Vagina (tissue), 2 donors: ENCODE measurements at regions not wholly inside any gene's neighbourhood (a gene's known extent, or its start where the extent isn't known, plus 50 kb on each side); places are given as distances from the start of the nearest gene placed in this dataset.

Experiments
- DNase-seq, 2 donors: peaks; one replicate each; pipeline ENCODE4 v3.0.0-alpha.2; 2017; ENCODE audit errors: extremely low spot score in 2 of 2
- H3K27ac ChIP-seq: fragments of 200-600 bp; sonication (generic); one replicate; pipeline ENCODE4 v1.5.1; 2019
- H3K27me3 ChIP-seq: fragments of 200-600 bp; sonication (generic); one replicate; pipeline ENCODE4 v1.5.1; 2019
- H3K36me3 ChIP-seq, 2 donors: fragments of 200-600 bp; sonication (generic); one replicate each; pipeline ENCODE4 v1.5.1; 2017 to 2019
- H3K4me1 ChIP-seq: fragments of 200-600 bp; sonication (generic); one replicate; pipeline ENCODE4 v1.5.1; 2019
- H3K4me3 ChIP-seq, 2 donors: fragments of 200-600 bp; sonication (generic); 1 replicate in 1 of 2; 2 replicates in 1 of 2; pipeline ENCODE4 v1.5.1; 2016 to 2019
- H3K9me3 ChIP-seq: fragments of 200-600 bp; sonication (generic); one replicate; pipeline ENCODE4 v1.5.1; 2019
- POLR2A ChIP-seq, 2 donors: fragments of 450-650 bp; IDR thresholded peaks; one replicate each; pipeline ENCODE4 v1.6.1; 2017; ENCODE audit warnings: antibody characterized with exemption in 2 of 2, mild to moderate bottlenecking in 2 of 2, moderate library complexity in 2 of 2
- POLR2AphosphoS5 ChIP-seq, 2 donors: sonication (generic); formaldehyde crosslinking; IDR thresholded peaks; one replicate each; pipeline ENCODE4 v1.9.0; 2017; ENCODE audit warnings: antibody characterized with exemption in 2 of 2, mild to moderate bottlenecking in 2 of 2, low read depth in 1 of 2; ENCODE audit not compliant: insufficient read depth in 1 of 2
- intact Hi-C: fragments of 100-400 bp; cut with DNase I; formaldehyde crosslinking; loops from one replicate; pipeline ENCODE4 v1.15.1; 2023
- TF ChIP-seq, protein P1 (sequence below), 3 experiments: fragments of 450-650 bp in 2 of 3; fragments of 200-600 bp in 1 of 3; sonication (generic) in 1 of 3; IDR thresholded peaks; one replicate each; pipeline ENCODE4 v1.5.1; 2017 to 2019; ENCODE audit warnings: antibody characterized with exemption in 3 of 3, mild to moderate bottlenecking in 2 of 3, moderate library complexity in 2 of 3

- intact Hi-C loops, result loop anchor here (10.0 kb wide), 1 partner anchor 57 kb away; no protein-coding TSS in a partner anchor
- Histone ChIP-seq H3K36me3 (no peaks in the 10 kb centered on the region), H3K4me1 (peaks cover 6% of the 10 kb centered on the region), H3K4me3 (no peak overlapping the region), H3K27me3 (no peaks in the 10 kb centered on the region), H3K27ac (no peak overlapping the region), H3K9me3 (no peaks in the 10 kb centered on the region)
- TF ChIP-seq POLR2AphosphoS5 (IDR thresholded peaks at IDR 0.05; ENCODE audit: insufficient read depth in 1 of 2, low read depth in 1 of 2), result no peak
- TF ChIP-seq, protein P1, sequence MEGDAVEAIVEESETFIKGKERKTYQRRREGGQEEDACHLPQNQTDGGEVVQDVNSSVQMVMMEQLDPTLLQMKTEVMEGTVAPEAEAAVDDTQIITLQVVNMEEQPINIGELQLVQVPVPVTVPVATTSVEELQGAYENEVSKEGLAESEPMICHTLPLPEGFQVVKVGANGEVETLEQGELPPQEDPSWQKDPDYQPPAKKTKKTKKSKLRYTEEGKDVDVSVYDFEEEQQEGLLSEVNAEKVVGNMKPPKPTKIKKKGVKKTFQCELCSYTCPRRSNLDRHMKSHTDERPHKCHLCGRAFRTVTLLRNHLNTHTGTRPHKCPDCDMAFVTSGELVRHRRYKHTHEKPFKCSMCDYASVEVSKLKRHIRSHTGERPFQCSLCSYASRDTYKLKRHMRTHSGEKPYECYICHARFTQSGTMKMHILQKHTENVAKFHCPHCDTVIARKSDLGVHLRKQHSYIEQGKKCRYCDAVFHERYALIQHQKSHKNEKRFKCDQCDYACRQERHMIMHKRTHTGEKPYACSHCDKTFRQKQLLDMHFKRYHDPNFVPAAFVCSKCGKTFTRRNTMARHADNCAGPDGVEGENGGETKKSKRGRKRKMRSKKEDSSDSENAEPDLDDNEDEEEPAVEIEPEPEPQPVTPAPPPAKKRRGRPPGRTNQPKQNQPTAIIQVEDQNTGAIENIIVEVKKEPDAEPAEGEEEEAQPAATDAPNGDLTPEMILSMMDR (IDR thresholded peaks at IDR 0.05), result no peak
- TF ChIP-seq POLR2A (IDR thresholded peaks at IDR 0.05), result no peak
- no peak for DNase-seq
Observed at GRCh38 chr5:158142156-158142555, 283.2 kb upstream of the CLINT1 start.

DNA sequence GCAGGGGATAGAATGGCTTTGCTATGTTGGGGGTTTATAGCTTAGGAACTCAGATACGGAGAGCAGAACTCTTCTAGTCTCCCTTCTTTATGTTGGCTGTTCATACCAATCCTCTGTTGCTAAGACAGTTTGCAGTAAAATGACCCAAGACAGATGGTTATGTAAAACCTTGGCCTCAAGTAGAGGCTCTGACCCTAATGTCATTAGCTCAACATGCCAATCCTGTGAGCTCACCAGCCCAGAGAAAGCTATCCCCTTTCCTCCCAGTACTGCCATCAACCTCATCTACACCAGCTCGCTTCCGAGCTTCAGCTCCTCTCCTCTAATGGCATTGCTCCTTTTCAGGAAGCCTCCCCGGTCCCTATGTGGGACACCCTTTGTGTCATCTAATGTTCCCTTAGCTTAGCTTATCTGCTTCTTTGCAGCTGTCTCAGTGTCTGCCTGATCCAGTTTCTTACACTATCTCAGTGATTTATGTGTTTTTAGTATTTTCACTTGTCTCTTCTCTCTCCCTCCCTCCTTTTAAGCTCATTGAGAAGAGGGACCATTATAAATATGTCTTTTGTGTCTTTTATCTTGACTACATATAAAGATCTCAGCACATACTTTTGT lies 281.3 kb upstream of the CLINT1 start:
- Histone ChIP-seq H3K4me1 (peaks cover 6% of the 10 kb centered on the region), H3K27ac (no peak overlapping the region), H3K4me3 (no peak overlapping the region), H3K36me3 (no peaks in the 10 kb centered on the region), H3K9me3 (no peaks in the 10 kb centered on the region), H3K27me3 (no peaks in the 10 kb centered on the region)
- DNase-seq, result no peak
- no peak for TF ChIP-seq POLR2AphosphoS5 (IDR thresholded peaks at IDR 0.05; ENCODE audit: insufficient read depth in 1 of 2, low read depth in 1 of 2)
- TF ChIP-seq, protein P1 (IDR thresholded peaks at IDR 0.05), result no peak
- no peak for TF ChIP-seq POLR2A (IDR thresholded peaks at IDR 0.05)
- intact Hi-C loops, result loop anchor here (10.0 kb wide), 1 partner anchor 55 kb away; no protein-coding TSS in a partner anchor

GRCh38 chr5:158139161-158139560 lies 280.2 kb upstream of the CLINT1 start:
- intact Hi-C loops, result no loop called here
- H3K4me3 ChIP-seq, result no peak overlapping the region

GRCh38 chr5:158135682-158136179 lies 276.8 kb upstream of the CLINT1 start:
- no peak overlapping the region for H3K27ac ChIP-seq
- H3K27me3 ChIP-seq, result no peaks in the 10 kb centered on the region
- H3K36me3 ChIP-seq, result no peaks in the 10 kb centered on the region
- intact Hi-C loops, result no loop called here
- no peaks in the 10 kb centered on the region for H3K9me3 ChIP-seq
- no peak overlapping the region for H3K4me3 ChIP-seq
- DNase-seq, result no peak
- TF ChIP-seq POLR2A (IDR thresholded peaks at IDR 0.05), result no peak
- TF ChIP-seq, protein P1 (IDR thresholded peaks at IDR 0.05), result no peak
- no peak for TF ChIP-seq POLR2AphosphoS5 (IDR thresholded peaks at IDR 0.05; ENCODE audit: insufficient read depth in 1 of 2, low read depth in 1 of 2)
- H3K4me1 ChIP-seq, result peaks cover 6% of the 10 kb centered on the region

More at GRCh38 chr5:158139161-158139560, 280.2 kb upstream of the CLINT1 start:
- Histone ChIP-seq H3K36me3 (no peaks in the 10 kb centered on the region), H3K9me3 (no peaks in the 10 kb centered on the region), H3K27me3 (no peaks in the 10 kb centered on the region), H3K4me1 (peaks cover 6% of the 10 kb centered on the region), H3K27ac (no peak overlapping the region)
- DNase-seq, result no peak
- TF ChIP-seq POLR2AphosphoS5 (IDR thresholded peaks at IDR 0.05; ENCODE audit: insufficient read depth in 1 of 2, low read depth in 1 of 2), result no peak

DNA sequence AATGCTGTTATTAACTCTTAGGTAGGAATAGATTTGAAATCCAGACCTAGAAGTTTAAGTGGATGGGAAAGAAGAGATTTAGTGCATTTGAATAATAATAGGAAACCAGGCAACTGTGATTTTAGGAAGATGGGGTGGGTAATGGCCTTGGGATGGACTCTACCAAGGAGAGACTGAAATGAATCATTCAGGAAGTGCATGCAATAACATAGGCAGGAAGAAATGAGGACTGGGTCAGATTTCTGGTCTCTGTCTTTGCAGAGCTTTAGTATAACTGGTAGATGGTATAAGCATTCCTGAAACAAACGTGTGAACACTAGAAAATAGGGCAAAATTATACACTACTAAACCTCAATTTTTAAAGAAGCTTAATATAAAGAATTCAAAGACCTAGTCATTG lies 274.4 kb upstream of the CLINT1 start:
- Histone ChIP-seq H3K4me3 (no peak overlapping the region), H3K27ac (no peak overlapping the region), H3K4me1 (no peaks in the 10 kb centered on the region), H3K27me3 (no peaks in the 10 kb centered on the region), H3K36me3 (no peaks in the 10 kb centered on the region), H3K9me3 (no peaks in the 10 kb centered on the region)
- DNase-seq, result no peak
- no peak for TF ChIP-seq POLR2AphosphoS5 (IDR thresholded peaks at IDR 0.05; ENCODE audit: insufficient read depth in 1 of 2, low read depth in 1 of 2)
- intact Hi-C loops, result no loop called here

DNA sequence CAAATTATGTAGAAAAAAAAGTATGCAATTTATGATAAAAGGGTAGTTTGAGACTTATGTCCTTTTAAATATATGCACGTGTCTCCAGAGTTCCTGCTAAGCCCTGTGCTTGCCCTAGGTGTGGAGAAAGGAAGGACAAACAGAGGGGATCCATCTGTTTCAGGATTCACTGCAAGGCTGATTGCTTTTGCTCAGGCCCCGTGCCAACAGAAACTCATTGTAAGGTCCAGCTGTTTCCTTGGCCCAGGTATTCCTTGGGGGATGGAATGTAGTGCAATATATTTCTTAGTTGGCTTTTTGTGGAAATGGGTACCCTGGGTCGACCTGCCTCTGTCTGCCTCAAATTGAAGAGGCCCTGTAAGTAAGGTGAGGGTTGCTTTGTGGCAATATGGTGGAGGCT lies 268.6 kb upstream of the CLINT1 start:
- Histone ChIP-seq H3K27me3 (no peaks in the 10 kb centered on the region), H3K36me3 (no peaks in the 10 kb centered on the region), H3K4me1 (no peaks in the 10 kb centered on the region), H3K27ac (no peak overlapping the region), H3K9me3 (no peaks in the 10 kb centered on the region), H3K4me3 (no peak overlapping the region)
- intact Hi-C loops, result no loop called here
- TF ChIP-seq POLR2A (IDR thresholded peaks at IDR 0.05), result no peak
- TF ChIP-seq, protein P1 (IDR thresholded peaks at IDR 0.05), result no peak
- no peak for DNase-seq
